ENCODE measurements at regions not wholly inside any gene's neighbourhood (a gene's known extent, or its start where the extent isn't known, plus 50 kb on each side); places are given as distances from the start of the nearest gene placed in this dataset.

DNA sequence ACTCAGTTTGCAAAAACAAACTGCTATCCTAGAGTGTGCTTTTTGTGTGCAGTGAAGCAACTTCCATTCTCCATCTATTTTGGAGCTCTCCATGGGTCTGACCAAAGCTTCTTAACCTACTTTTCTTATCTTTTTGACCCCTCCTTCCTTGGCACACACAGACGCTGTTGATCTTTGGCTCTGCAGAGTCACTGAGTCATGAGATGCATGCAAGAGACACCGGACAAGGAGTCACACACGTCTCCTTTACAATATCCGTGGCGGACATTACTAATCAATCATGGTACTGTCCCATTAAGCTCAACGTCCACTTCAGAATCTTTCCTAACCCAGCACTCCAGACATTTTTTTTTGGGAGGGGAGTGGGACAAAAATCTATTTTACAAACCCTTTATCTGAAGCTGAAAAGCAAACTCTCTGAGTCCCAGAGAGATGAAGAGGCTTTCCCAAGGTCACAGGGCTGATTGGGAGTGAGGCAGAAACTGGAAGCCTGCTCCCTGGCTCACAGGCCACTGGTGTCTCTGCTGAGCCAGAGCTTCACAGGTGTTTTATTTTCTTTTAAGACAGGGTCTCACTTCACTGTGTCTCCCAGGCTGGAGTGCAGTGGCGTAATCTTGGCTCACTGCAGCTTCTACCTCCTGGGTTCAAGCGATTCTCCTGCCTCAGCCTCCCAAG is 165.8 kb upstream of the SYT13 start:
- TF ChIP-seq, protein P1, sequence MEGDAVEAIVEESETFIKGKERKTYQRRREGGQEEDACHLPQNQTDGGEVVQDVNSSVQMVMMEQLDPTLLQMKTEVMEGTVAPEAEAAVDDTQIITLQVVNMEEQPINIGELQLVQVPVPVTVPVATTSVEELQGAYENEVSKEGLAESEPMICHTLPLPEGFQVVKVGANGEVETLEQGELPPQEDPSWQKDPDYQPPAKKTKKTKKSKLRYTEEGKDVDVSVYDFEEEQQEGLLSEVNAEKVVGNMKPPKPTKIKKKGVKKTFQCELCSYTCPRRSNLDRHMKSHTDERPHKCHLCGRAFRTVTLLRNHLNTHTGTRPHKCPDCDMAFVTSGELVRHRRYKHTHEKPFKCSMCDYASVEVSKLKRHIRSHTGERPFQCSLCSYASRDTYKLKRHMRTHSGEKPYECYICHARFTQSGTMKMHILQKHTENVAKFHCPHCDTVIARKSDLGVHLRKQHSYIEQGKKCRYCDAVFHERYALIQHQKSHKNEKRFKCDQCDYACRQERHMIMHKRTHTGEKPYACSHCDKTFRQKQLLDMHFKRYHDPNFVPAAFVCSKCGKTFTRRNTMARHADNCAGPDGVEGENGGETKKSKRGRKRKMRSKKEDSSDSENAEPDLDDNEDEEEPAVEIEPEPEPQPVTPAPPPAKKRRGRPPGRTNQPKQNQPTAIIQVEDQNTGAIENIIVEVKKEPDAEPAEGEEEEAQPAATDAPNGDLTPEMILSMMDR (conservative IDR thresholded peaks at IDR 0.05): no peak
- no peak for TF ChIP-seq ZFX (IDR thresholded peaks at IDR 0.05)

Measured in C4-2B (cell line).